HG03039 (cell line): ENCODE measurements at regions not wholly inside any gene's neighbourhood (a gene's known extent, or its start where the extent isn't known, plus 50 kb on each side); places are given as distances from the start of the nearest gene placed in this dataset.
"Not testable (repeated sequence)": the region's sequence is repeated elsewhere in the genome, so short reads cannot be mapped to it uniquely, and the experiment has no call there.

ENCODE experiments used
- ATAC-seq: cut with Tn5 transposase; IDR thresholded peaks from one replicate; pipeline ENCODE4 v1.9.1; 2021; ENCODE audit warnings: mild to moderate bottlenecking, moderate library complexity; ENCODE audit not compliant: unreplicated experiment

DNA sequence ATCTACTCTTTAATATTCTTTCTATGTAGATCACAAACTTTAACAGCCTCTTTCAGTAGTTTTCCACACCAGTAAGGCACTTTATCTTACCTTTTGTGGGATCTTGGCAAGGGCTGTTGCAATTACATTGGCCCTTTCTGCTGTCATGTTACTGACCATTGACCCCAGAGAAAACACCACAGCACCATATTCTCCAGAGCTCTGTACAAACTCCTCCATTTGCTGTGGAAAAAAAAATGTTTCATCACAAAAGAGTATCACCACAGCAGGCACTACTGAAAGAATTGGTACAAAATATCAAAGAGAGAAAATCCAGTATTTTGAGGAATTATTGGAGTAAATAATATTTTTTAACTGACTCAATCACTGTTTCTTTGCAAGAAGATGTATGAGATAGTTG, 62.3 kb upstream of the UGT2A3 start:
- ATAC-seq: not testable (repeated sequence)

DNA sequence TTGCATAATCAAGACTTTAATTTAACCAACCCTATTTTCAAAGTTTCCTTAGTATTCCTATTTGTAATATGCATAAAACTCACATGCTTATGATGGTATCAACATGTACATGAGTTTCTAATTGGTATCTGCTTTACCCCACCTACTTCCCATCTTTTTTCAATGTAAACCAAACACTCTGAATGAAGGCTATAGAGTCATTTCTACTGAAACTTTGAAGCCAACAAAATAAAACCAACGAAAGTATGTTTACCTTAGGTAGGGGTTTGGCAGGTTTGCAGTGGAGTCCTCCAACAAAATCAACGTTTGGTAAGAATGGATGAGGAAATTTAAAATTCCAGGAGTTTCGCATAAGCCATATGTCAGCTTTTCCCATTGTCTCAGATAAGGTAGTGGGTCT, 66.4 kb upstream of the UGT2A3 start:
- not testable (repeated sequence) for ATAC-seq

DNA sequence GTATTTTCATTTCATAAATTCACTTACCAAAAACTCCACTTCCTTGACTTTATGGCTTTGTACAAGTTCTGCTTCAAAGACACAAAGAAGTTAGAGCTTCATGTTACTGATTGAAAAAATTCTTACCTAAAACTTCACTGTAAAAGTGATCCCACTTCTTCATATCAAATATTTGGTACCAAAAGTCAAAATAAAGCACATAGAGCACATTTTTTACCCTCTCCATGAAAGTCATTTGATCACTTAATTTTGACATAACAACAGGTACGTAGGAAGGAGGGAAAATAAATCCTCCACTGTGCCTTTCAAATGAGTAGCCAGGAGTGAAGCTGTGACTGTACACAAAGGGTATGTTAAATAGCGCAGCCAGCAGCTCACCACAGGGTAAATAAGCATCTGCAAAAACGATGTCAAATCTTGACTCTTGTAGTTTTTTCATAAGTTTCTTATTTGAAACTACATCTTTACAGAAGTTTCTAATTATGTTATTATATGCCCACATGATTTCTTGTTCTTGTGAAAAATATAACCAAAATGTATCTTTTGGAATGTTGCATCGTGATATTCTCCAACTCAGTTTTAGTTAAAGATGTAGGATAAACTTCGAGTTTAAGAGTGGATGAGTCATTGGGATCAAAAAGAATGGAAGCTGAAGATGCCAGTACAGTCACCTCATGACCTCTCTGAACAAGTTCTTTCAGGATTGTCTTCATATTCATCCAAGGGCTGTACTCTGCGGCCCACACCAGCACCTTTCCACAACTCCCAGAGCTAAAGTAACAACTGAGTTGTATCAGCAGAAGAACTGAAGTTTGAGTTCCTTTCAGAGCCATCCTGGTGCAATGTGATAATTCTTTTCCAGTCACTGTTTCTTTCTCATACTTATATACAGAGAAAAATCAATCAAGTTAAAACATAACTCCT, 68.2 kb upstream of the UGT2A3 start:
- not testable (repeated sequence) for ATAC-seq

DNA sequence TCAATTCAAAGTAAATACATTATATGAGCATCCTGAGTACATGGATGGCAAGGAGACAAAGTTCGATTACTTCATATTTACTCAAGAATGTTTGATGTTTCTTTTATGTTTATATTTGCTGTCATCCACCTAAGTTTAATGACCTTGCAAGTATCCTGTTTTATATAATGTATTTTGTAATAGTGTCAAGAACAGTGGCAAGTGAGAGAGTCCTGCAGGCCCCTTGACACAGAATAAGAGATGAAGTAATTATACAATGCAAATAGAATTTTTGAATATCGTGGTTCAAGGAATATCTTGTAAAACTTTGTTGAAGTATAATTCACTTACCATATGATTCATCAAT, 68.8 kb upstream of the UGT2A3 start:
- not testable (repeated sequence) for ATAC-seq

GRCh38 chr4:69025191-69025998, 70.9 kb upstream of the UGT2B7 start:
- ATAC-seq: peak; percentile 85

GRCh38 chr4:69025999-69026387, 70.3 kb upstream of the UGT2B7 start:
- ATAC-seq: no peak

- ATAC-seq: no peak
These were observed 69.3 kb upstream of the UGT2B7 start for GRCh38 chr4:69026974-69027373.

DNA sequence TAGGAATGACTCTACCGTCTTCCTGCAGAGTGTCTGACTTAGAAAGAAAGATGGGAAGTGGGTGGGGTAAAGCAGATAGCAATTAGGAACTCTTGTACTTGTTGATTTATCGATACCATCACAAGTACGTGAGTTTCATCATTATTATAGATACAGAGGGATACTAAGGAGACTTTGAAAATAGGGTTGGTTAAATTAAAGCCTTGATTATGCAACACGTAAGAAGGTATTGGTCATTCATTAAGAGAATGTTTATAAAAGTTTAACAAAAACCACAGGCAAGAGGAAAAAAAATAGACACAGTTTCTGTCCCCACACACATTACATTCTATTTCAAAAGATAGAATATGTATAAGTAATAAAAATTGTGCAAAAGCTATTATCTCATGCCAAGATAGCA, 65.9 kb upstream of the UGT2B7 start:
- no peak for ATAC-seq

DNA sequence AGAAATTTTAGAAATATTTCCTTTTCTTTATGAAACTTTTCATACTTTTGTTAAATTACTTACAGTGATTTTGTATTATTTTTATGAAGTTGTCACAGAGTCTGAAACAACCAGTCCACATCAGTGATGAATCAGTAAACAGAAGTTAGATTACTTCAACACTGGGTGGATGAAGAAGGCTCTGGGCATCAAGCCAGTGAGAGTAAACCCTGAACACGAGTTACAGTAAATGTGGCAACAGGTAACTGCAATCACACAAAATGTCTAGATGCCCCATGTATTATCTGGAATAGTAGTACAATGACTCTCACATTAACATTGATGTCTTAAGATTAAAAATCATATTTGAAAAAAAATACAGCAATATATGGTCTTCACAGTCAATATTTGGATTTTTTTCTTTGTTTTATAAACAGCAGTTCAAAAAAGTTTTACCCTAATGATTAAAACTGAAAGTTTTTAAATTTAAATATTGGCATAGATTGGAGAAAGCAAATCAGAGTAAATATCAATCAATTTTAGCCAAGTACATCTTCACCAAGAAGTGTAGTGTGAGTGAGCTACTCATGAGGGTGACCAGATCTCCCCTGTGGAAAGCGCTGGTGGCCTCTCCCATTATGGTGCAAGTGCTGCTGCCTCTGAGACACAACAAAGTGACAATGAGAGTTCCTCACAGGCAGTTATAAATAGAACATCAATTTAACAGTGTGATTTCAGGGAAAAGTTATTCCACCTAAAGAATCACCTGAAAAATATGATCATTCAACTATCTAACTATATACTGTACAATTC, 63.2 kb upstream of the UGT2B7 start:
- no peak for ATAC-seq

DNA sequence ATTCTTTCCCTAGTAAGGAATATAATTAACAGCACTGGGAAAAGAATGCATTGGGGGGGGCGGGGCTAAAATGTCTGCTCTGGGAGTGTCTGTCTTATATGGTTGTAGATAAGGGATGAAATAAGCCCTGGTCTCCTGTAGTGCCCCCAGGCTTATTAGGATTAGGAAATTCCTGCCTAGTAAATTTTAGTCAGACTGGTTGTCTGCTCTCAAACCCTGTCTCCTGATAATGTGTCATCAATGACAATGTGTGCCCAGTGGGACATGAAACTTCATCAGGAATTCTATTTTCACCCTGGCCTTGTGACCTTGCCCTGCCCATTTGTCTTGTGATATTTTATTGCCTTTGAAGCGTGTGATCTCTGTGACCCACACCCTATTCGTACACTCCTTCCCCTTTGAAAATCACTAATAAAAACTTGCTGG, 61.9 kb upstream of the UGT2B7 start:
- ATAC-seq: not testable (repeated sequence)

DNA sequence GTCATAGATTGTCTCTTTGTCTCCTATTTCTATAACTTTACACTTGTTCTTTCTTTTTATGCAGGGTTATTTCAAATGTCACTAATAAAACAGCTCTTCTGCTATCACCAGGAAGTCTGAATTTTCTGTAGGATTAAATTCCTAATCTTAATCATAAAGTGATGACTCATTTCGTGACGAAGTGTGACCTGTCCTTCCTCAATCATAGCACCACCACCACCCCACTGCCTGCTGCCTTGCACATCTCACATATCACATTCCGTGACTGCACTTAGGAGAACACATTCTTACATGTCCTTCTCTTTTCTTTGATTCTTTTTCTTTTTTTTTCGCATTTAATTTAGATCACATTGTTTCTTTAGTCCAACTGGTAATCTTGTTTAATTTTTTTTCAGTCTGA, 57.7 kb upstream of the UGT2B7 start:
- ATAC-seq: no peak

GRCh38 chr4:69039071-69039470, 57.2 kb upstream of the UGT2B7 start:
- no peak for ATAC-seq

DNA sequence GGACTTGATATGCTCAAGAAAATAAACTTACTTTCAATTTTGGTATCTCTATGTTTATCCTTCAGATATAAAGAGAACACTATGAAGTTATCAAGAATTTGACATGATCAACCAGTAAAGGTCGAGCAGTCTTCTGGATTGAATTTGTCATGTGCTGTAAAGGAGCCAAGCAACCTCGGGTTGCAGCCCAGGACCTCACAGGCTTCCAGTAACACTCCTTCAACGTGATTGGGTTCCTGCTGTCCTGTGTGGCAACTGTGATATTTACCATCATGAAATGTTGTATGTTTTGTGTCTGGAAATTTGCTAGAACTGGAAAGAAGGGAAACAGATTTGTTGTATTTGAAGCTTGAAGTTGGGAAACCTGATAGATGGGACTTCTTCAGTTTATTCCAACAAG, 52.0 kb upstream of the UGT2B7 start:
- no peak for ATAC-seq
